ENCODE measurements at regions not wholly inside any gene's neighbourhood (a gene's known extent, or its start where the extent isn't known, plus 50 kb on each side); places are given as distances from the start of the nearest gene placed in this dataset.

DNA sequence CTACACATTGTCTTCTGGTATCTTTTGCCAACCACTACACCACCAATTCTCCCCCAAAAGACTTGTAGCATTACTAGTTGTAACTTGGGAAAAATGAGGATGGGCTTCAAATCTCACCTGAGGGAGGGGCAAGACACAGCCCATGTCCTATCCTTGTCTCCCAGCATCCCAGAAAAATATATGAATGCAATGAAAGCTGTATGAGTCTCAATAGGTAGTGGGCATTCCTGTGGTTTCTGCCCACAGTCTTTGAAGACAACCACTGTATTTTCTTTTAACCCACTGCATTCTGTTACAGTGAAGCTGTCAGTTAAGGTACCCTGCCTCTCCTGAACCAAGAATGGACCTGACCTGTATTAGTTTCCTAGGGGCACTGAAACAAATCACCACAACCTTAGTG, 336.2 kb upstream of the TMPO start:
- TF ChIP-seq POLR2A (IDR thresholded peaks at IDR 0.05) (no peak), CTCF (IDR thresholded peaks at IDR 0.05 in 4 of 5, conservative IDR thresholded peaks at IDR 0.05 in 1 of 5) (no peak)
